Activated CD8-positive, alpha-beta memory T cell treated with anti-CD3 and anti-CD28 coated beads for 36 hours (primary cell): ENCODE measurements at regions not wholly inside any gene's neighbourhood (a gene's known extent, or its start where the extent isn't known, plus 50 kb on each side); places are given as distances from the start of the nearest gene placed in this dataset.

Experiments used
- CTCF ChIA-PET: fragments of 350-600 bp; sonication (Branson Sonifier 250); formaldehyde crosslinking; loops from one replicate; lab custom pipeline; 2021; ENCODE audit warnings: antibody characterized with exemption; lab: Charles Lee
- POLR2A ChIA-PET: fragments of 350-600 bp; sonication (Branson Sonifier 250); formaldehyde crosslinking; loops from one replicate; lab custom pipeline; 2021; ENCODE audit warnings: antibody characterized with exemption; lab: Charles Lee

GRCh38 chr9:90975781-90976538 lies 174.3 kb downstream of the SYK start:
- CTCF ChIA-PET = no interaction called here
- POLR2A ChIA-PET = no interaction called here

- CTCF ChIA-PET = no interaction called here
Observed at GRCh38 chr9:90979138-90979551, 177.5 kb downstream of the SYK start.

GRCh38 chr9:90979639-90980038 lies 178.0 kb downstream of the SYK start:
- CTCF ChIA-PET = no interaction called here
- POLR2A ChIA-PET = no interaction called here

More at GRCh38 chr9:90979138-90979551, 177.5 kb downstream of the SYK start:
- POLR2A ChIA-PET = no interaction called here

GRCh38 chr9:90981726-90982125 lies 180.1 kb downstream of the SYK start:
- CTCF ChIA-PET = no interaction called here

GRCh38 chr9:90983394-90983793 lies 181.8 kb downstream of the SYK start:
- ChIA-PET POLR2A (no interaction called here), CTCF (no interaction called here)

More at GRCh38 chr9:90981726-90982125, 180.1 kb downstream of the SYK start:
- POLR2A ChIA-PET = no interaction called here

- POLR2A ChIA-PET = interaction anchor here (0.7 kb wide), 2 partner anchors 115 to 140 kb away, joined by 3 read pairs; no protein-coding TSS in a partner anchor
- CTCF ChIA-PET = interaction anchor here (1.0 to 1.2 kb wide), 3 partner anchors 67 to 162 kb away, joined by 4 to 5 read pairs (median 4); no protein-coding TSS in a partner anchor
Observed at GRCh38 chr9:90985631-90986030, 184.0 kb downstream of the SYK start.

- ChIA-PET POLR2A (no interaction called here), CTCF (interaction anchor here (1.2 kb wide), 1 partner anchor 67 kb away, joined by 4 read pairs; no protein-coding TSS in a partner anchor)
Observed at GRCh38 chr9:90986161-90986560, 184.5 kb downstream of the SYK start.

- POLR2A ChIA-PET = no interaction called here
- CTCF ChIA-PET = no interaction called here
Observed at GRCh38 chr9:90987566-90987965, 185.9 kb downstream of the SYK start.

- ChIA-PET POLR2A (no interaction called here), CTCF (no interaction called here)
Observed at GRCh38 chr9:90988318-90988717, 186.7 kb downstream of the SYK start.

GRCh38 chr9:90991953-90992352 lies 190.3 kb downstream of the SYK start:
- POLR2A ChIA-PET = no interaction called here
- CTCF ChIA-PET = no interaction called here

- ChIA-PET POLR2A (no interaction called here), CTCF (no interaction called here)
Observed at GRCh38 chr9:90995516-90995915, 193.9 kb downstream of the SYK start.

GRCh38 chr9:90996154-90997065 lies 194.8 kb downstream of the SYK start:
- ChIA-PET CTCF (no interaction called here), POLR2A (no interaction called here)

- ChIA-PET CTCF (interaction anchor here (1.3 kb wide), 1 partner anchor 27 kb away, joined by 3 read pairs; no protein-coding TSS in a partner anchor), POLR2A (no interaction called here)
Observed at GRCh38 chr9:90998573-90998972, 197.0 kb downstream of the SYK start.

GRCh38 chr9:90999425-91000397 lies 198.1 kb downstream of the SYK start:
- CTCF ChIA-PET = no interaction called here
- POLR2A ChIA-PET = no interaction called here

- ChIA-PET CTCF (no interaction called here), POLR2A (no interaction called here)
Observed at GRCh38 chr9:91001146-91001611, 199.6 kb downstream of the SYK start.

- ChIA-PET CTCF (no interaction called here), POLR2A (no interaction called here)
Observed at GRCh38 chr9:91004484-91004883, 202.9 kb downstream of the SYK start.

GRCh38 chr9:91004992-91005391 lies 203.4 kb downstream of the SYK start:
- POLR2A ChIA-PET = no interaction called here
- CTCF ChIA-PET = no interaction called here

GRCh38 chr9:91006046-91006445 lies 204.4 kb downstream of the SYK start:
- POLR2A ChIA-PET = no interaction called here
- CTCF ChIA-PET = no interaction called here

GRCh38 chr9:91008568-91008967 lies 206.9 kb downstream of the SYK start:
- CTCF ChIA-PET = no interaction called here
- POLR2A ChIA-PET = no interaction called here
